Tibial nerve (tissue), 4 donors: ENCODE measurements at regions not wholly inside any gene's neighbourhood (a gene's known extent, or its start where the extent isn't known, plus 50 kb on each side); places are given as distances from the start of the nearest gene placed in this dataset.
"Not testable (repeated sequence)": the region's sequence is repeated elsewhere in the genome, so short reads cannot be mapped to it uniquely, and the experiment has no call there.

Experiments
- EP300 ChIP-seq, 2 donors: sonication (generic); formaldehyde crosslinking; IDR thresholded peaks; one replicate each; pipeline ENCODE4 v1.6.1; 2017; ENCODE audit warnings: antibody characterized with exemption in 2 of 2, mild to moderate bottlenecking in 1 of 2
- TF ChIP-seq, protein P1 (sequence below), 5 experiments: fragments of 200-600 bp in 3 of 5; fragments of 450-650 bp in 2 of 5; sonication (generic) in 3 of 5; IDR thresholded peaks; one replicate each; pipeline ENCODE4 v1.5.1; 2016 to 2019; ENCODE audit warnings: antibody characterized with exemption in 5 of 5, mild to moderate bottlenecking in 3 of 5, moderate library complexity in 2 of 5

DNA sequence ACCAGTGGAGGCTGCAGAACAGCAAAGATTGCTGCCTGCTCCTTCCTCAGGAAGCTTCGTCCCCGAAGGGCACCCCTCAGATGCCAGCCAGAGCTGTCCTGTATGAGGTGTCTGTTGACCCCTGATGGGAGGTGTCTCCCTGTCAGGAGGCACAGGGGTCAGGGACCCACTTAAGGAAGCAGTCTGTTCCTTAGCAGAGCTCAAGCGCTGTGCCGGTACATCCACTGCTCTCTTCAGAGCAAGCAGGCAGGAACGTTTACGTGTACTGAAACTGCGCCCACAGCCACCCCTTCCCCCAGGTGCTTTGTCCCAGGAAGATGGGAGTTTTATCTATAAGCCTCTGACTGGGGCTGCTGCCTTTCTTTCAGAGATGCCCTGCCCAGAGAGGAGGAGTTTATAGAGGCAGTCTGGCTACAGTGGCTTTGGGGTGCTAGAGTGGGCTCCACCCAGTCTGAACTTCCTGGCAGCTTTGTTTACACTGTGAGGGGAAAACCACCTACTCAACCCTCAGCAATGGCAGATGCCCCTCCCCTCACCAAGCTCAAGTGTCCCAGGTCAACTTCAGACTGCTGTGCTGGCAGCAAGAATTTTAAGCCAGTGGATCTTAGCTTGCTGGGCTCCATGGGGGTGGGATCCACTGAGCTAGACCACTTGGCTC is 275.8 kb upstream of the PROX1 start:
- not testable (repeated sequence) for TF ChIP-seq EP300 (IDR thresholded peaks at IDR 0.05)
- TF ChIP-seq, protein P1, sequence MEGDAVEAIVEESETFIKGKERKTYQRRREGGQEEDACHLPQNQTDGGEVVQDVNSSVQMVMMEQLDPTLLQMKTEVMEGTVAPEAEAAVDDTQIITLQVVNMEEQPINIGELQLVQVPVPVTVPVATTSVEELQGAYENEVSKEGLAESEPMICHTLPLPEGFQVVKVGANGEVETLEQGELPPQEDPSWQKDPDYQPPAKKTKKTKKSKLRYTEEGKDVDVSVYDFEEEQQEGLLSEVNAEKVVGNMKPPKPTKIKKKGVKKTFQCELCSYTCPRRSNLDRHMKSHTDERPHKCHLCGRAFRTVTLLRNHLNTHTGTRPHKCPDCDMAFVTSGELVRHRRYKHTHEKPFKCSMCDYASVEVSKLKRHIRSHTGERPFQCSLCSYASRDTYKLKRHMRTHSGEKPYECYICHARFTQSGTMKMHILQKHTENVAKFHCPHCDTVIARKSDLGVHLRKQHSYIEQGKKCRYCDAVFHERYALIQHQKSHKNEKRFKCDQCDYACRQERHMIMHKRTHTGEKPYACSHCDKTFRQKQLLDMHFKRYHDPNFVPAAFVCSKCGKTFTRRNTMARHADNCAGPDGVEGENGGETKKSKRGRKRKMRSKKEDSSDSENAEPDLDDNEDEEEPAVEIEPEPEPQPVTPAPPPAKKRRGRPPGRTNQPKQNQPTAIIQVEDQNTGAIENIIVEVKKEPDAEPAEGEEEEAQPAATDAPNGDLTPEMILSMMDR (IDR thresholded peaks at IDR 0.05): not testable (repeated sequence)
